HAP-1 (cell line): ENCODE measurements at regions not wholly inside any gene's neighbourhood (a gene's known extent, or its start where the extent isn't known, plus 50 kb on each side); places are given as distances from the start of the nearest gene placed in this dataset.

ENCODE experiments used
- DNase-seq, 2 experiments: peaks; one replicate each; pipeline ENCODE4 v3.0.0-alpha.2; 2016 to 2020; ENCODE audit warnings: low spot score in 2 of 2
- H3K27me3 ChIP-seq: fragments of 250-450 bp; sonication (Bioruptor Pico); 2 replicates; pipeline ENCODE4 v1.5.1; 2020; ENCODE audit warnings: low read depth, mild to moderate bottlenecking, moderate library complexity
- H3K36me3 ChIP-seq: fragments of 250-450 bp; sonication (Bioruptor Pico); replicated peaks from 2 replicates; pipeline ENCODE4 v1.5.1; 2020; ENCODE audit warnings: mild to moderate bottlenecking
- H3K4me1 ChIP-seq: fragments of 250-450 bp; sonication (Bioruptor Pico); 2 replicates; pipeline ENCODE4 v1.5.1; 2020; ENCODE audit warnings: mild to moderate bottlenecking
- H3K4me3 ChIP-seq: fragments of 250-450 bp; sonication (Bioruptor Pico); 2 replicates; pipeline ENCODE4 v1.5.1; 2020; ENCODE audit warnings: mild to moderate bottlenecking, moderate library complexity
- H3K9me3 ChIP-seq: fragments of 250-450 bp; sonication (Bioruptor Pico); 2 replicates; pipeline ENCODE4 v1.5.1; 2020; ENCODE audit warnings: mild to moderate bottlenecking, moderate library complexity
- in situ Hi-C: fragments of 300-500 bp; cut with MboI; formaldehyde crosslinking; loops from 3 replicates; pipeline ENCODE4 v1.14.3; 2020; ENCODE audit warnings: low sequenced_read_pairs, inconsistent platforms, mixed read lengths

DNA sequence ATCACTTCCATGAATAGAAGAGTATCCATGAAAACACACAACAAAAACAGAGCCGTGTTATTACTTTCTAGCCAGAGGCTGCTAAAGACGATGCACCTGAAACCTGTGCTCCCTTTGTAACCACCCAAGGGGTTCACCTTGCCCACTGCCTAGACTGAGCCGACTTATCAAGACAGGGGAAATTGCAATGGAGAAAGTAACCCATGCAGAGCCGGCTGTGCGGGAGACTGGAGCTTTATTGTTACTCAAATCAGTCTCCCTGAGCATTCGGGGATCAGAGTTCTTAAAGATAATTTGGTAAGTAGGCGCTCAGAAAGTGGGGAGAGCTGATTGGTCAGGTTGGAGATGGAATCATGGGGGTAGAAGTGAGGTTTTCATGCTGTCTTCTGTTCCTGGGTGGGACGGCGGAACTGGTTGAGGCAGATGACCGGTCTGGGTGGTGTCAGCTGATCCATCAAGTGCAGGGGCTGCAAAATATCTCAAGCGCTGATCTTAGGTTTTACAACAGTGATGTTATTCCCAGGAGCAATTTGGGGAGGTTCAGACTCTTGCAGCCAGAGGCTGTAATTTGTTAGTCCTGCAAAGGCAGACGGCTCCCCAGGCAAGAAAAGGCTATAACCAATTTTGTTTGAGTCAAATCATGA, 366.6 kb downstream of the PREX1 start:
- H3K4me1 ChIP-seq = no peaks in the 10 kb centered on the region
- H3K4me3 ChIP-seq = no peak overlapping the region
- no peak for DNase-seq
- H3K36me3 ChIP-seq = no peaks in the 10 kb centered on the region
- H3K27me3 ChIP-seq = no peaks in the 10 kb centered on the region
- in situ Hi-C loops = no loop called here
- no peaks in the 10 kb centered on the region for H3K9me3 ChIP-seq

DNA sequence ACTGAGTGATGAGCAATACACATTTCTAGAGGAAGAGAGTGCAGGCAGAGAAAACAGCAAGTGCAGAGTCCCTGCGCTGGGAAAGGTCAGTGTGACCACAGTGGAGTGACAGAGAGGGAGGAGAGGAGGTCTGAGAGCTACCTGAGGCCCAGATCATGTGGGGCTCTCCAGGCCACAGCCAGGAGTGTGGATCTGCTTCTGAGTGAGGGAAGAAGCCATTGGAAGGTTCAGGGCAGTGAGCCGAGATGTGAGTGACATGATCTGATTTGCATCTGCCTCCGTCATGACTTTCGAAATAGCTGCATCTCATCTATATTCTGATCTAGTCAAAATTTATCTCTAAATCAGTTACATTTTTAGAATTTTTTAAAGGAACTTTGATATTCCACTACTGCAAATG, 367.1 kb downstream of the PREX1 start:
- H3K4me3 ChIP-seq = no peak overlapping the region

GRCh38 chr20:48459722-48460395, 367.9 kb downstream of the PREX1 start:
- DNase-seq = no peak
- H3K9me3 ChIP-seq = no peaks in the 10 kb centered on the region
- no peaks in the 10 kb centered on the region for H3K27me3 ChIP-seq
- in situ Hi-C loops = no loop called here
- no peak overlapping the region for H3K4me3 ChIP-seq
- H3K36me3 ChIP-seq = no peaks in the 10 kb centered on the region
- no peaks in the 10 kb centered on the region for H3K4me1 ChIP-seq

More for the DNA sequence above, 367.1 kb downstream of the PREX1 start:
- in situ Hi-C loops = no loop called here
- Histone ChIP-seq H3K27me3 (no peaks in the 10 kb centered on the region), H3K9me3 (no peaks in the 10 kb centered on the region), H3K4me1 (no peaks in the 10 kb centered on the region), H3K36me3 (no peaks in the 10 kb centered on the region)
- DNase-seq = no peak

DNA sequence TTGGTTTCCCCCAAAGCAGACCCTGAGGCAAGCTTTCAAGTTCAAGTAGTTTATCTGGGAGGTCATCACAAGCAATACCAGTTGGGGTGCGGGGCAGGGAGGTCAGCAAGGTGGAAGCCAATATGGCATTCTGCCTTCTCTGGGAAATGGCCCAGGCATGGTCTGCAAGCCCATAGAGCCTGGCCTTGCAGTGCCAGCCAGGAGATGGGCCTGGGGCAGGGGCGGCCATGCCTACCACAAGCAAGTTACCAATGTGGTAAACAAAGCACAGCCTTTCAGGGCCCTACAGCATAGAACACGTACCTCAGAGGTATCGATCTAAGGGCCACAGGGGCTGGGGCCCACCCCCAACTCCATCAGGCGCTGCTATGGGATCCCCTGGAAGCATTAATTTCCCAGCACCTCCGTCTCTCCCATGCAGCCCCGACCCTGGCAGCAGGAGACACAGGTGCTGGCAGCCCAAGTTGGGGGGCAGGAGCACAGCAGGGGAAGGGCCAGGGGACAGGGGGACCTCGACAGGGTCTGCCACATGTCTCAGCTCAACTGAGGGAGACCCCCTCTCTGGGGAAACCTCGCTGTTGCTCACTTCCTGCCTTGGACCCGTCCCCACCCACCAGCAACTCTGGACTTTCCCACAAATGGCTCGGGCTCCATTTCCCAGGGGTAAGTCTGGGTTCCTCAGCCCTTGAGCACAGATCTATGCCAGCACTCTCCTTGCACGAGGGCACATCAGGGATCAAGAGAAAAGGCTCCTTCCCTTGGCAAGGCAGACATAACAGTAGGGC, 369.0 kb downstream of the PREX1 start:
- H3K4me1 ChIP-seq = no peaks in the 10 kb centered on the region
- in situ Hi-C loops = no loop called here
- H3K36me3 ChIP-seq = no peaks in the 10 kb centered on the region
- H3K9me3 ChIP-seq = no peaks in the 10 kb centered on the region
- DNase-seq = no peak
- H3K27me3 ChIP-seq = no peaks in the 10 kb centered on the region
- no peak overlapping the region for H3K4me3 ChIP-seq

GRCh38 chr20:48458003-48458377, 369.8 kb downstream of the PREX1 start:
- no peaks in the 10 kb centered on the region for H3K27me3 ChIP-seq
- in situ Hi-C loops = no loop called here
- no peaks in the 10 kb centered on the region for H3K36me3 ChIP-seq
- DNase-seq = no peak
- no peak overlapping the region for H3K4me3 ChIP-seq
- no peaks in the 10 kb centered on the region for H3K9me3 ChIP-seq
- H3K4me1 ChIP-seq = no peaks in the 10 kb centered on the region

GRCh38 chr20:48457193-48458002, 370.4 kb downstream of the PREX1 start:
- no peak for DNase-seq
- in situ Hi-C loops = no loop called here
- Histone ChIP-seq H3K36me3 (no peaks in the 10 kb centered on the region), H3K27me3 (no peaks in the 10 kb centered on the region), H3K4me1 (no peaks in the 10 kb centered on the region; the same call in 1 of the 2 replicates), H3K9me3 (no peaks in the 10 kb centered on the region), H3K4me3 (no peak overlapping the region)

DNA sequence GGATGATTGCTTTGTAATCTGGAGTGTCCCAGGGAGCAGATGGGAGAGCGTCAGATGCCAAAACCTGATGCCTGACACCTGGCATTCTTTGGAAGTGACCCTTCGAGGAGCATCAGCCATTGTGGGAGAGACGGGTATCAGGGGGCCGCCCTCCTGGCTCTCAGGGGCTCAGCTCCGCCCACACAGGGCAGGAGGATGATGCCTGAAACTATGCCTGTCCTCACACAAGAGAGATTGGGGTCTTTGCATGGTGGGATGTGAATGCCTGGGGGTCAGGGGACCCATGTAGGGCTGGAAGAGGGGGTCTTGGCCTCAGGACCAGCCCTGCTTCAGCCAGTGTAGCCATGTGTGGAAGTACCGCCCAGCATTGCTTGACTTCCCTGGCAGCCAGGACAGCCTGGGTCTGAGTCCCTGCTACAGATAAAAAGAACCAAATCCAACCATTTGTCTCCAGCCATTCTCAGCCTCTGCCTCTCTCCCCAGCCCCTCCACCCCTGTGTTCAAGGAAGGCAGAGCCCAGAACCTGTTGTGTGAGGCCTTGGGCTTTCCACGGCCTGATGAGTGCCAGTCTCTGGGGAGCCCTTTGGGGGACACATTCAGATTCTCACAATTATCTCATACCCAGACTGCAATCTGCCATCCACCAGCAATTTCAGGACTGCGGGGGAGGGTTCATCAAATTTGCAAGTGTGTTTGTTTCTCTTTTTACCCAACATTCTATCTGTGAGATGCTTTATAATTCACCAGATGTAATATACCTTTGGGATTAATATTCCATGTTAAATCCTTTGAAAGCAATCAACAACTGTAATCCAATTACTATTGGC, 371.2 kb downstream of the PREX1 start:
- H3K9me3 ChIP-seq = no peaks in the 10 kb centered on the region
- no peak for DNase-seq
- no peaks in the 10 kb centered on the region for H3K27me3 ChIP-seq
- no peak overlapping the region for H3K4me3 ChIP-seq
- in situ Hi-C loops = no loop called here
- H3K4me1 ChIP-seq = no peaks in the 10 kb centered on the region; the same call in 1 of the 2 replicates
- no peaks in the 10 kb centered on the region for H3K36me3 ChIP-seq

GRCh38 chr20:48455651-48456365, 372.0 kb downstream of the PREX1 start:
- no peaks in the 10 kb centered on the region for H3K9me3 ChIP-seq
- no peaks in the 10 kb centered on the region for H3K36me3 ChIP-seq
- DNase-seq = no peak
- no peaks in the 10 kb centered on the region for H3K27me3 ChIP-seq
- H3K4me3 ChIP-seq = no peak overlapping the region
- in situ Hi-C loops = no loop called here
- H3K4me1 ChIP-seq = no peaks in the 10 kb centered on the region; the same call in 1 of the 2 replicates

DNA sequence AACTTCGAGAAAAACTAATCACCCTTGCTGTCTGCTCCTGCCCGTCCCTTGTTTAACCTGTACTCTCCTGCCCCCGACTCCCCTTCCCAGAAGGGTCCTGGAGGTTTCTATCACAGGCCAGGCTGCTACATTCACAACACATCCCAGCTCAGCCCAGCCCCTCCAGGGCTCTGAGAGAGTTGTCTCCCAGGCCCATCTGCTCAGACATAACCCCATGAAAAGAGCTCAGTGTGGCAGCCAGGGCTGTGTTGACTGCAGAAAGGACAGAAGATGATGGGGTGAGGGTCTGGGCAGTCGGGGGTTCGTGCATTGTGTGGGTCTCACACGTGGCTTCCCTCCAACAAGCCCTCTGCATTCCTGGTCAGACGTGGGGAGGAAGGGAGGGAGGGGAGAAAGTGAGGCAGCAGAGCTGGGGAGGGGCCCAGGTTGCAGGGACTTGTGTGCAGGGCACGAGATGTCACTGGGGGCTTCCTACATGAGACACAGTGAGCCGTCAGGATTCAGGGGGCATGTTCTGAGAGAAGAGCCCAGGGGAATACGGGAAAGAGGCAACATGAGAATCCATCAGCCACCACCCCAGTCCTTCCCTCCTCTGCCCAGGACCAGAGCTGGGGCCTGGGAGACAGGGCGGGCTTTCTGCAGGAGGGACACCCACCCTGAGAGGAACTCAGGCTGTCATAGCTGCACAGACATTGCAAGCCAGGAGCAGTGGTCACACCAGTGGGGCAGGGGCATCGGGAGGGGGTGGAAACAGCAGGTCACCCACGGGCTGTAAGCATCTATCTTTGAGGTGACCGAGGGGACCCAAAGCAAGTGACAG, 372.9 kb downstream of the PREX1 start:
- Histone ChIP-seq H3K4me3 (no peak overlapping the region), H3K4me1 (no peaks in the 10 kb centered on the region; the same call in 1 of the 2 replicates), H3K9me3 (no peaks in the 10 kb centered on the region), H3K36me3 (no peaks in the 10 kb centered on the region), H3K27me3 (no peaks in the 10 kb centered on the region)
- in situ Hi-C loops = no loop called here
- DNase-seq = no peak

GRCh38 chr20:48453477-48454093, 374.2 kb downstream of the PREX1 start:
- in situ Hi-C loops = no loop called here
- no peaks in the 10 kb centered on the region for H3K9me3 ChIP-seq

DNA sequence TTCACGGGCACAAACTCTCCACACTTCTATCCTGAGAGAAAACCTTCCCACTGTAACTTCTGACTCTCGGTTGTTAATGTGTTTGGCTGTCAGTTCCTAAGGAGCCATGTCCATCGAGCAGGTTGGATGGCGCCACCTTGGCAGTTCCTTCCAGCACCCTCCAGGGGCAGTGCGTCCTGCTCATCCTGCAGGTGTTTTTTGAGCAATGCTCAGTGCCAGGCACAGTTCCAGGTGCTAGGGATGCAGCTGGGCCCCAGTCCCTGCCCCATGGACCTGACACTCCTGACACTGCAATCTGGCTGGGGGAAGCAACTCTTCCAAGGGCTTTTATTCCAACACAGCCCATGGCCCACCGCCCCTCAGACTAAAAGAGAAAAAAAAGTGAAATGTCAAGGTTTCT, 376.4 kb downstream of the PREX1 start:
- Histone ChIP-seq H3K27me3 (peaks cover 3% of the 10 kb centered on the region; the same call in 1 of the 2 replicates), H3K4me1 (no peaks in the 10 kb centered on the region; the same call in 1 of the 2 replicates), H3K36me3 (no peaks in the 10 kb centered on the region), H3K9me3 (no peaks in the 10 kb centered on the region), H3K4me3 (no peak overlapping the region)
- DNase-seq = no peak
- in situ Hi-C loops = no loop called here

More at GRCh38 chr20:48453477-48454093, 374.2 kb downstream of the PREX1 start:
- H3K27me3 ChIP-seq = no peaks in the 10 kb centered on the region
- no peak for DNase-seq
- H3K4me3 ChIP-seq = no peak overlapping the region
- no peaks in the 10 kb centered on the region; the same call in 1 of the 2 replicates for H3K4me1 ChIP-seq
- no peaks in the 10 kb centered on the region for H3K36me3 ChIP-seq
